RPMI7951 (cell line): ENCODE measurements at regions not wholly inside any gene's neighbourhood (a gene's known extent, or its start where the extent isn't known, plus 50 kb on each side); places are given as distances from the start of the nearest gene placed in this dataset.
A peak's percentile ranks its signal among the peaks of the same experiment; 100 is the strongest.

ENCODE experiments used
- DNase-seq: peaks from one replicate; pipeline ENCODE4 v3.0.0-alpha.2; 2012; ENCODE audit warnings: low read depth

DNA sequence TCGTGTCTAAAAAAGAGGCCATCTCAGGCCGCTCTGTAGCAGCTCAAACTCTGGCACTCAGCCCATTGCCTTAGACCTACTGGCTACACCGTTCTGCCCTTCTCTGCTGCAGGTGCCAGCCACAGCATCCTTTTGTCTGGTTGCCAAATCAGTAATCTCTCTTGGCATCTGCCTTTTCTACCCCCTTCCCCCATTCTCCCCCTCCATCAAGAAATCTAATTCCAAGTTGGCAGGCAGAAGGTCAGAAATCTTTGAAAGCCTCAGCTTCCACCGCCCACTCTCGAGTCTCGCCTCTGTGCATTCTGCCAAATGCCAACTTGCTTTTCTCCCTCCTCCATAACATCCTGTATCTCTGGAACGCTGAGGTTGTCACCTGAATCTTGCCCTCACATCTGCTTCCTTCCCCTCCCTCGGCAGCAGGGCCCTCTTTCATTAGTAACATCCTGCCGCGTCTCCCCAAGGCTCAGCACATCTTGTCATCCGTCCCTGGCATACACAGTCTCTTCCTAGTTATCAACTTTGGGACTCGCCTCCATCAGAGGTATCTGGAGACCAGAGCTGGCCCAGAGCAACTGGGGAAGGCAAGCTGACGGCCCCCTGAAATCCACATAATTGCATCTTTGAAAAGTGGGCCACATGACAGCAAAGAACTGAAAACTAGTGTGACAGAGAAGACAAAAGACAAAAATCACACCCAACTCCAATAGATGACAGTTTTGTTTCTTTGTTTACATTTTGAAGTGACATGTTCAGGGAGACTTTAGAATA lies 312.0 kb upstream of the CCDC54 start:
- peak; percentile 27 for DNase-seq

DNA sequence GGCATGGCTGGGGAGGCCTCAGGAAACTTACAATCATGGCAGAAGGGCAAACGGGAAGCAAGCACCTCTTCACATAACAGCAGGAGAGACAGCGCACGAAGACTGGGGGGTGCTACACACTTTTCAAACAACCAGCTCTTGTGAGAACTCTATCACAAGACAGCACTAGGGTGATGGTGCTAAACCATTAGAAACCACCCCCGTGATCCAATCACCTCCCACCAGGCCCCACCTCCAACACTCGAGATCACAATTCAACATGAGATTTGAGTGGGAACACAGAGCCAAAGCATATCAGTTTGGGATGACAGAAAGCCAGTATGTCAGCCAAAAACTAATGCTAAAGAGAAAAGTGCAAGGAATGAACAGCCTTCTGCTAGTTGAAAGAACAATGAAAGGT lies 309.8 kb upstream of the CCDC54 start:
- DNase-seq = no peak

DNA sequence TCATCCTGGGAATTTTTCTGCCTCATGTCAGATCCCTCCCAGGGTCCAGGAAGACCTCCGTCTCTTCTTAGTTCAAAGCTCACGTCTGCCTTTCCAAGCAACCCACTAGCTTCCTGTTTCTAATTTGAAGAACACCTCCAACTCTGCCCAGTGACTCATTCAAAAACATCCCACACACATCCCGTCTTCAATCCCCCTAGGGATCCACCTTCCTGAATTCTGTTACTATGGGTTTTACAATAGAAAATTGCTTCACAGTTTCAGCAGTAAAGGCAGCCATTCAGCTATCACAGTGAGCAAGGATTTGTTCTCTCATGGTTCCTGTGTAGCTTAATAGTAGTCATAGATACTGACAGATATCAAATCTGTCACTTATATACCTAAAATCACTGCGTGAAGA lies 308.3 kb upstream of the CCDC54 start:
- peak; percentile 86 for DNase-seq

DNA sequence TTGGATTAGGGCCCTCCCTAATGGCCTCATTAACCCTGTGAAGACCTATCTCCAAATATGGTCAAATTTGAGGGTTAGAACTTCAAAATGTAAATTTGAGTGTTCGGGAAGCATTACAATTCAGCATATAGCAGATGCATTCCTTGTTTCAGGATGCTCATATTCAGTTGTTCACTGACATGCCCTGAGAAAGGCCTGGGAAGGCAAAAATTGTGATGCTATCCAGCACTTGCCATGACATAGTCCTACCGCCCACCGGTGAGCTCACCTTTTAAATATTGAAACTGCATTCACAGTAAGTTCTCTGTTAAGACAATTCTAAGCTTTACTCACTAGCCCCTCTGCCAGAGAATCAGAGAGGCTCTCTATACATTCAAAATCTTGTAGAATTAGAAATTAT lies 300.3 kb upstream of the CCDC54 start:
- DNase-seq = no peak

DNA sequence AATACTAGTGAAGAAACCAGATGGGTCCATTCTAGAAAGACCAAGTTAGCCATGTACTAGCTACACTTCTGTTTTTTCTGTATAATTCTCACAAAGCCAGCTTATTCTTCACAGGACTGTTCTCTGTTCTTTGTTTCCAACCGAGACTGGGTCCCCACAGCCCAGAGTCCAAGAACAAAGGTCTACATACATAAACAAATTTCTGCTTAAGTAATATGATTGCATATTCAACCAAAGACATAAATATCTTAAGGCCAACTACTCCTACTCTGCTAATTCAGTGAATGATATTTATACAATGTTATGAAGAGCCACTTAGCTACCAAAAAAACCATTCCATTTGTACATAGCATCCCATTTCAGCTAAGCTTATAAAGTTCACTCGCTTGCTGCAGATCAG lies 299.8 kb upstream of the CCDC54 start:
- DNase-seq = no peak

DNA sequence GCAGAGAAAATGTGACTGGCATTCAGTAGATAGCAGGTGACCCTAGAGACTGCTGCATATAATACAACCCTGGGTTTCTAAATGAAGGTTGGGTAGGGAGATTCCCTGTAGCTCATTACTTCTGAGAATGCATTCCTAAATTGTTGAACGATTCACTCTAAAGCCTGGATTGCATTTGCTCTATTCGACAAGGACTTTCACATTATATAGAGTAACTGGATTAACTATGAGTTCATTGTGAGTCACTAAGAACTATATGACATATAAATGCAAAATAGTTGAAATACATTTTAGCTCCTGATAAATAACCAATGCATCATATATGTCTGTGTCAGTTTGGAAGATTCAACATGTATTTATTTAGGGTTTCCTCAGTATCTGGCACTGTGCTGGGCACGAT lies 294.7 kb upstream of the CCDC54 start:
- DNase-seq = no peak

DNA sequence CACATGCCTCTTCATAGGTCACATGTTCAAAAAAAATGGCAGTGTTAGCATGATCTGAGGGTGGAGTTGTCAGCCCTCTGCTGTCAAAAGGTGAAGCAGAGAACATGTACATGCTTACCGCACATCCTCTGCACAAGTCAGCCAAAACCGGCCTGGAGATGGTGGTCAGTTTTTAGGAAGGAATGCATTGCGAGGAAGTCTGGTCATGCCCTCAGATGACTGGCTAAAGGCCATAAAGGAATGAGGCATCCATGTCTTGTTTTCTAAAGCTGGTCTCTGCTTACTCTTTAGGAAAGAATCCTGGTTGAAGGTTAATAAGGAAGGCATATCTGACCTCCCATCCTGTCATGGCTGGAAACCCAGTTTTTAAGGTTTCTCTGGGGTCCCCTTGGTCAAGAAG lies 292.0 kb upstream of the CCDC54 start:
- DNase-seq = peak; percentile 55

DNA sequence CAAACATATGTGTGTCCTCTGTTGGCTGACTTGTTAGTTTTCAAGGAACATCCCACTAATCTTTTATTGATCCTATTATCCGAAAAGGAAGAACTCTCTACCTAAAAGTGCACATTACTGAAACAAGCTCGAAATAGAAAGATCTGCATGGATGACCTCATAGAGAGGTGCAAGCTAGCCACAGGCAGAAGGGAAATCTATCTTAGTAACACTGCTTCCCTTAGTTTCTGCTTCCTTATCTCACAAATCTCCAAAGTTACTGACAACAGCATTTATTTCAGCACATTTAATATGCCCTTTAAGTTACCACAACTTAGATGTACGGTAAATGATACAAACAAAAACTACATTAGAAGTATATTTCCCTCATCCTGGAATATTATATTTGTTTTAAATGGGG lies 285.1 kb upstream of the CCDC54 start:
- no peak for DNase-seq

DNA sequence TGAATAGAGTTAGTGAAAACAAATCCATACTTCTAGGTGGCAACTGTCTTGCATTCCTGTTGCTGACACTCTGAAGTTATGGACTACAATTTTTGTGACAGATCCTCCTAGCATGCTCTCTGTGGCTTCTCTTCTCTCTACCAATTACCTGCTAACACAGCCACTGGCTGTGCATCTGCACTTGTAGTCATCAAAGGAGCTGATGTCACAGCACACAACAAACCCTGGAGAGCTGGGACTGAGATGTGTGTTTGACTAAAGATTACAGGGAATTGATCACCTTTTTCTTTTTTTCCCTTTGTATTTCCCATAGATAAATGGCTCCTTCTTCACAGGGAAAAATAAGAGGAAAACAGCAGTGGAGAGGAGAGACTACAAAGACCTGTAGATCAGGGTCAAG lies 278.4 kb upstream of the CCDC54 start:
- no peak for DNase-seq

DNA sequence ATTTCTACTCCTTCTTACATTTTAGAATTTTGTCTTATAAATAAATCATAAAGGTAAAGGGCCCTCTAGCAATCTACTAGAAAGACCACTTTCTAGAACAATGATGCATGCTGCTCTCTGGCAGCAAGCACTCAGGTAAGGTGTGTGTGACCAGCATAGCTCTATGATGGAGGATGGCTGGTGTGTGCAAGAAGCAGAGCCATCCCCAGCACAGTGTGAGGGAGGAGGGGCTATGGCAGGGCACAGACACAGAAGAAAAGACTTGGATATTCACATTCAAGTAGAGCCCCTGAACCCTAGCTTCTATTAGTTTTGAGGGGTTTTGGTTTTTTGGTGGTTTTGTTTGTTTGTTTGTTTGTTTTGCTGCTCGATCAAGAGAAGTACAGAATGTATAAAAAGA lies 277.1 kb upstream of the CCDC54 start:
- DNase-seq = no peak

DNA sequence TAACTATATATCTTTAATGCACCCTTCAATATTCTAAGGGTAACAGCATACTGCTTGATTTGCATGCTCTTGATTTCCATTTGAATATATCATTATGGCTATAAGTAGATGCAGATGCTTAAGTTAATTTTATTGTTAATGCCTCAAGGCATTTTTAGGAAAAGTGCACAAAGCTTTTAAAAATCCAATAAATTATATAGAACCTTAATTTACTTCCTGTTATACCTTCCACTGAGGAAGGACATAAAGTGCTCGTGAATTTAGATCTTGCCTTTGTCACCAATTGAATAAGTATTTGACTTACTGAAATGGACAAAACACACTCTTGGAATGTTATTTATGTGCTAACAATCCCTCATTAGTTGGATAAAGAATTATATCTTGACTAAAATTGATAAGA lies 276.7 kb upstream of the CCDC54 start:
- no peak for DNase-seq

DNA sequence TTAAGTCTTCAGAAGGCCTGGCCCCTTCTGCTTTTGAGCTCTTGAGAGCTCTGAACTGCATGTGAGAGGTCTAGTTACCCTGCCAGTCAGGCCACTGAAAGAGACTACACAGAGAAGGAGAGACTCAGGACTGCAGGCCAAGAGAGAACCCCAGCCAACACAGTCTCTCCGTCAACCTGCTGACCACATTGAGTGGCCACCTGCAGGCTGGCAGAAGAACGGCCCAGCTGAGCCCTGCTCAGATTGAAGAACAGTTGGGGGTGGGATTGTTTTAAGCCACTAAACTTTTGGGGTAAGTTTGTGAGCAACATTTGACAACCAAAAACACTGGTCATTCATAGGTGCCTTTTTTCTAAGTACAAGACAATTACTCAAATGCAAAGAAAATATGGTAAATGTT lies 273.5 kb upstream of the CCDC54 start:
- DNase-seq = no peak

DNA sequence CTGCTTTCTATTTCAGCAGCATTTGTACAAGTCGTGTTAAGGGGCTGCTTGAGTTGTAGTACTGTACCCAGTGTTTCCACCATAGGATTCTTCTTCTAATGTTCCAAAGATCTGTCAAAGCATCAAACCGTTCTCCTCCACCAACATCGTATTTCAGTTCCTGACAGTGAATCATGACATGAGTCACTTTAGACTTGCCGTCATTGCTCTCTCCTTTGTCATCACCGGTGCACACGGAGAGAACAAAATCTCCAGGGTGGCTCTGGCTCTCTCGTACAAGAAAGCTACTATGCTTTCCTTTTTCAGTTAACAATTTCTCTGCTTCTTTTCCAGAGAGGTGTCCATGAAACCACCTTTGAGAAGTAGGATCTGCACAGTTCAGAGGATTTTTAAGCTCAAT lies 270.9 kb upstream of the CCDC54 start:
- peak; percentile 77 for DNase-seq

DNA sequence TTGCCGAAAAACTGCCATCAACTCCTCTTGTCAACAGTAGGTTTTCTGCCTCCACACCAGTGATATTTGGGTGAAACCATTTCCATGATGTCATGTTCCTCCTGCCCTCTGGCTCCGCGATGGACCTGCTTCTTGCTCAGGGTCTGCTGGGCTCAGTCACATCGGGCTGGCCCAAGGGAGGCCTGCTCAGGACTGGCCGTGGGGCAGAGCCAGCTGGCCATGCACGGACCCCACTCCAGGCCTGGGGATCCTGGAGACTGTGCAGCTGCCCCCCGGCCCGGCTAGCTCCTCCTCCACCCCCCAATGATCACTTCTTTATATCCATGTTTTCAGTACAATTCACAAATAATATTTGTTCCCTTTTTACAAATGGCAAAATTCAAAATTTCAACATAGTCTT lies 270.3 kb upstream of the CCDC54 start:
- no peak for DNase-seq

DNA sequence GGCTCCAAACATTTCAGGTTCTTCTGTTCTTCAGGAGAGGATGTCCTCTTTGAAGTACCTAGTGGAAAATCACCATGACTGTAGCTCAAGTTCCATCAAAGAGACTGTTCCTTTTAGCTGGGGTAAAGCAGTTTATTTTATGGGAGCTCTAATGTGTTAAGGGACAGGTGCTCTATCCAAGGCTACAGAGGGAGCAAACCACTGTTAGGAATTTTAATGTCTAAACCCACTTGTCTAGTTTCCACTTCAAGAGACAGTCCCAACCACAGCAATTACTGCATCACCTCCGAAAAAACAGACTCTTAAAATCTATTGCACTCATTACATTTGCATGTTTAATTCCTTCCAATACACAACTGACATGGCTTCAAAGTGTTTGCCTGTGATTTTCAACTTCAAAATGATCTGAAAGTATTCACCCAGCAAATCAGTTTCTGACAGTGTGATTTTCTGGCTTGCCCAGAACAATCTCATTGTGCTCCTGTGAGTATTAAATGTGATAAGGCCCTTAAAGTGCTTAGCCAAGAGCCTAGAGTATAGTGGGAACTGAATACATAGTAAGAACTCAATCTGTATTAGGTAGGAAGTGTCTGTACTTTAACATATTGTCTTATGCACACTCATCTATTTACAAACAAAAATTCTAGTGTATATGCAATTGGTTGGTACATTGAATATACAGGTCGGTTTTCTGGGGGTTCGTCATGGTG lies 266.5 kb upstream of the CCDC54 start:
- no peak for DNase-seq

DNA sequence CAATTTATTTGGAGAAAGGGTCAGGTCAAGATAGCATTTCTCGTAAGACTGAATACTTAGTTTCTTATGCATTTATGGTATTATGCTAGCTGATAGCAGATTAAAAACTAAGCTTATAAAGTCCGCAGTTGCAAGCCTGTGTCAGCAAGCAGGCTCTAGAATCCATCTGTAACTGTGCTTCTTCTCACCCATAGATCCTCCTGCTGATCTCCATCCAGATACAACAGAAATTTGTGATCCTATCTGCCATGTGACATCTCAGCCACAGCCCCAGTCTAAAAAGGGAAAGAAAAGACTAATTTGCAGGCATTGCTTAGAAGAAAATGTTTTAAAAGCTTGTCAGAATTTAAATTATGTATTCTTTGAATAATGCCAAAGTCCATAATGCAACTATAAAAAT lies 265.4 kb upstream of the CCDC54 start:
- no peak for DNase-seq

DNA sequence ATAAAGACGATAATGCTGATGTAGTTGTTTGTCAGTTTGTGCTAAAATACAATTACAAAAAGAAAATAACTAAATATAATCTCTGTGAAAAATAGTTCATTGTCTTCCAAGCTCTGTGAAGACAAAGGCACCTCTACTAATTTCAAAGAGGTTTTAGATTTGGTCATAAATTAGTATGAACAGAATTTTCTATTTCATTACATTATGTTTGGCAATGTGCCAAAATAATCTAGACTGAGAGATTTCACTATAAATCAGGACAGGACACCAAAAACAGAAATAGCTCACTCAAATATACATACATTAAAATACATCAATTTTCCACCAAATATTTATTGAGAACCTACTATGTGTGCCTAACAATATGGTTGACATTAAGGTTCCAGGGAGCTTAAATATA lies 264.9 kb upstream of the CCDC54 start:
- no peak for DNase-seq

DNA sequence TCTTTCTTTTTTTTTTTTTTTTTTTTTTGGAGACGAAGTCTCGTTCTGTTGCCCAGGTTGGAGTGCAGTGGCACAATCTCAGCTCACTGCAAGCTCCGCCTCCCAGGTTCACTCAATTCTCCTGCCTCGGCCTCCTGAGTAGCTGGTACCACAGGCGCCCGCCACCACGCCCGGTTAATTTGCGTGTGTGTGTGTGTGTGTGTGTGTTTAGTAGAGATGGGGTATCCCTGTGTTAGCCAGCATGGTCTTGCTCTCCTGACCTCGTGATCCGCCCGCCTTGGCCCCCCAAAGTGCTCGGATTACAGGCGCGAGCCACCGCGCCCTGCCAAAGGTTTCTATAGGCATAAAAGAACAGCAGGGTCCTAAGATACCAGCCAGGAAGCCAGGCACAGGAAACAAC lies 261.0 kb upstream of the CCDC54 start:
- DNase-seq = no peak

DNA sequence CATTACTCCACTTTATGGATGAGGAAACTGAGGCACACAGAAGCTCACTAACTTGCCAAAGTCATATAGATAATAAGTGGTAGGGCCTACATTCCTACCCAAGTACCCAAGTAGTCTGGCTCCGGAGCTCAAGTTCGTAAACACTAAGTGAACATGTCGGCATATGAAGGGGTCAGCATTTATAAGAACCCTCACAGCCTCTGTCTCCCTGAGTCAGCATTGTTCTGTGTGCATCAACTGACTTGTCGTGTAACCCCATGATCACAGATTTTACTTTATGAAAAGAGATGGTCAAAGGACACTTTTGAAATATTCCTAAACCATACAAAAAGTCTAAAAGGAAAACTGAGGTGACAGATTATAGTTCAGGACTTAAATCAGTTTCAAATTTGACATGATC lies 260.1 kb upstream of the CCDC54 start:
- no peak for DNase-seq

DNA sequence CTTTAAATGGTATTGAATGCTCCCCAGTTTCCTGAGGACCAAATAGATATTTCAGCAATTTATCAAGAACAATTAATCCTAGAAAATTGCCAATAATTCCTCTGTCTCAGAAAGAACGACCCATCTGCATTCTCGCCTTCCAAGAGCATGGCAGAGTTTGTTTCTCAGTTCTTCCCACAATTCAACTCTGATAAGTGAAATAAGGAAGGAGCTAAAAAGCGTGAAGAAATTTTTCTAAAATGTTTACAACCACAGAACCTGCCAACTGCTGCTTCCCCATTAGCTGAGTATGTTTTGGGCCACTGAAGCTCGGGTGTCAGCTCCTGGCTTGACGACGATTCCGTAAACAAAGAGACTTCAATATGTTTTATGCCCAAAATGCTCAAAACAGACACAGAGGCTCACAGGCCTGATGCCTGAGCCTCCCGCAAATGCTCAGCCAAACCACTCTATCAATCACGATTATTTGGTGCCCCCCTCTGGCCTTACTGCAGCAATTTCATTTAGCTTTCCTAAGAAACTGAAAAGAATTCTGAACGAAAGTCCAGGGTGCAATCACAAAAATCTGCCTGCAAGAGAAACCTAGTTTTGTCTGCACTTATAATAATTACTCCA lies 259.2 kb upstream of the CCDC54 start:
- peak; percentile 76 for DNase-seq

DNA sequence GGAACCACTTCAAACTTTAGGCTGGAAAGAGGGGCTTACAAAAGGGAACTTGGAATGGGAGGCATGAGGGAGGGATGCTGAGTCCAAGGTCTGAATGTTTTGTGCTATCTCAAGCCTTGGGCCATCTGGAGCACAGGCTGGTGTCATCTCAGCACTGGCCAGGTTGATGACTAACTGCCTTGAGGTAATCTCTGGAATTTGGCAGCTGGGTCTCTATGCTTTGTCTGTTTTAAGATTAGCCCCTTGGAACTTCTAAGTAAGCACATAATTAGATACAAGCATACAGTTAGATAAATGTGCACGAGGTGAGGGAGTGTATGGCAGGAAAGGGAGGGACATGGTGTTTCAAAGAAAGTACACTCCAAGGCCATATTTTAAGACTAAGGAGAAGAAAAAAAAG lies 252.4 kb upstream of the CCDC54 start:
- DNase-seq = peak; percentile 94

DNA sequence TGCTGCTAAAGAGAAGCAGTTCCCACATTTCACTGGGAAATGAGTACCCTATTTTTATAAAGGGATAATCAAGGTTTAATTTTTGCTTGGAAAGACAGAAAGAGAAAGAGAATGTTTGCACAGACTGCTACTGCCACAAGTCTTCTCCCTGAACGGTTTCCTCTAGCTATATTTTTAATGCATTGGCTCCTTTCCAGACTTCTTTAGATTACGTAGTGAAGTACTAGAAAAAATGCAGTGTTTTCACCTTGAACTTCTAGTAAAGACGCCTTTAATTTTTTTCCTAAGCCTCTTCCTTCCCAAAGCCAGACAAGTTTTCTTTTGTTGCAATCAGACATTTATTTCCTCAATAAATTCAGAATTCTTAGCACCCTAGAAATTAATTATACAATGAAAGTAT lies 248.3 kb upstream of the CCDC54 start:
- DNase-seq = no peak

DNA sequence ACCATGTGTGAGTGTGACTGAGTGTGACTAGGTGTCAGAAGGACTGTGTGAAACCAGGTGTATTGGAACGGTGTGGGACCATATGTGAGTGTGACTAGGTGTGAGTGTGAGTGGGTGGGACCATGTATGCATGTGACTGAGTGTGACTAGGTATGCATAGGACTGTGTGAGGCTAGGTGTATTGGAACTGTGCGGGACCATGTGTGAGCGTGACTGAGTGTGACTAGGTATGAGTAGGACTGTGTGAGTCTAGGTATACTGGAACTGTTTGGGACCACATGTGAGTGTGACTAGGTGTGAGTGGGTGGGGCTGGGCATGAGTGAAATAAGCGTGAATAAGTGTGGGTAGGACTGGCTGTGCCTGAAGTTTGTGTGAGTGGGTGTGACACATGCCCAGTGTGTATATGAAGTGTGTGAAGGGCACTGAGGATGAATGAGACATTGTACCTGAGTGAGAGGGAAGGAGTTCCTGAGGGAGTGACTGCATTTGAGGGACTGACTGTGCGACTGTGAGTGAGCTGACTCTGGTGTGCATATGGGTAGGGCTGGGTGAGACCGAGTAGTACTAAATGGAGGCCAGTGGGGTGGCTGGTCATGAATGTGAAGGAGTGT lies 247.0 kb upstream of the CCDC54 start:
- no peak for DNase-seq
